OCI-LY3 (cell line): ENCODE measurements at regions not wholly inside any gene's neighbourhood (a gene's known extent, or its start where the extent isn't known, plus 50 kb on each side); places are given as distances from the start of the nearest gene placed in this dataset.

Experiments
- CTCF ChIP-seq: fragments of 200-600, 300-600 bp; sonication (generic); IDR thresholded peaks from 2 replicates; pipeline ENCODE4 v1.5.1; 2014; ENCODE audit warnings: antibody characterized with exemption, low read length, low read depth
- EZH2phosphoT487 ChIP-seq: fragments of 200-600 bp; shearing (Covaris generic); IDR thresholded peaks from 2 replicates; pipeline ENCODE4 v1.6.1; 2018; ENCODE audit warnings: antibody characterized with exemption, mixed run types, low read depth

DNA sequence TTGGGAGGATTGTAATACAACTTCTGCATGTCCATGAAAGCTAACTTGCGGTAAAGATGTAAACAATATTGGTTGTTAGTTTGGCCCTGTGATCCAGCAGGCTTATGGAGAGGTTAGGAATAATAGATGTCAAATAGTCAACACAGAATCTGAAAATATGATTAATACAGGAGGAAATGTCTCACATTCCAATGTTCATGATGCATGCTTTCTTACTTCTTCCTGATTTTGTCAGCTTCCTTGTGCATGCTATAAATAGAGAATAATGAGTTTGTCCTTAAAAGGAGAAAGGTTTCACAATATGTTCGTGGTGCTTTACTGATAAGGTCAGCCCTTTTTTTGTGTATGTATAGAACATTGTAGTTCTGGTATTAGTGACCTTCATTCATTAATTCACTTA is 136.7 kb downstream of the MMUT start:
- TF ChIP-seq EZH2phosphoT487 (no peak), CTCF (no peak)
